G401 (cell line): ENCODE measurements at regions not wholly inside any gene's neighbourhood (a gene's known extent, or its start where the extent isn't known, plus 50 kb on each side); places are given as distances from the start of the nearest gene placed in this dataset.

Source experiments
- DNase-seq: peaks from one replicate; pipeline ENCODE4 v3.0.0-alpha.2; 2015; ENCODE audit warnings: low spot score
- in situ Hi-C: cut with HindIII; loops from 2 replicates; pipeline ENCODE4 v1.10.0; 2016; ENCODE audit warnings: low sequenced_read_pairs, mixed read lengths

DNA sequence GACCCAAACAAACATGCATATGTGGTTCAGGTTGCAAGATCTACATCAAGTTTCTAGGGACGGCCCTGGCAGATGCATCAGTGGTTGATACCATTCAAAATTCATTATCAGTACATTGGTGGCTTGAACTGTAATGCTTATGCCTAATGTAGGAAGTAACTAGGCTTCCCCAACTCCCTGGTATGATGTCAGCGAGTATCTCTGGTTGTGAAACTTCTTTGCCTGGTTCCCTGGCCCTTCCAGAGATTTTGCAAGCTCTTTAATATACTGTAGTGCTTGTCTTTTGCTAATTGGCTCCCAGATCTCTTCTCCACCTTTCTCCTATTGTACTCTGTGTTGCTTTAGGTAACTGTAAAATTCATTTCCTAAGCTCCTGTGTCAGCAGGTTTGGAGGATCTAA, 114.8 kb upstream of the RARB start:
- DNase-seq: no peak
- in situ Hi-C loops: no loop called here

DNA sequence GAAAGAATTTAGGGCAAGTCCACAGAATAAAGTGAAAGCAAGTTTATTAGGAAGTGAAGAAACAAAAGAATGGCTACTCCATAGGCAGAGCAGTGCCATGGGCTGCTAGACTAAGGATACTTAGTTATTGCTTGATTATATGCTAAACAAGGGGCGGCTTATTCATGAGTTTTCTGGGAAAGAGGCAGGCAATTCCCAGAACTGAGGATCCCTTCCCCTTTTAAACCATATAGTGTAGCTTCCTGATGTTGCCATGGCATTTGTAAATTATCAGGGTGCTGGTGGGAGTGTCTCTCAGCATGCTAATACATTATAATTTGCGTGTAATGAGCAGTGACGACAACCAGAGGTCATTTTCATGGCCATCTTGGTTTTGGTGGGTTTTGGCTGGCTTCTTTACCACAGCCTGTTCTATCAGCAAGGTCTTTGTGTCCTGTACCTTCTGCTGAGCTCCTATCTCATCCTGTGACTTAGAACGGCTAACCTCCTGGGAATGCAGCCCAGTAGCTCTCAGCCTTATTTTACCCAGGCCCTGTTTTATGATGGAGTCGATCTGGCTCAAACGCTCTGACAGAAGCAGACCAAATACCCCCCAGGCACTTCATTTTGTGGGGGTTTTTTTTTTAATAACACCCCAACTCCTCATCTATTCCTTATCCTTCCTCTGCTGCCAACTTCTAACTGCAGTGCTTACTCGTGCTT, 103.0 kb upstream of the RARB start:
- in situ Hi-C loops: no loop called here
- DNase-seq: no peak

DNA sequence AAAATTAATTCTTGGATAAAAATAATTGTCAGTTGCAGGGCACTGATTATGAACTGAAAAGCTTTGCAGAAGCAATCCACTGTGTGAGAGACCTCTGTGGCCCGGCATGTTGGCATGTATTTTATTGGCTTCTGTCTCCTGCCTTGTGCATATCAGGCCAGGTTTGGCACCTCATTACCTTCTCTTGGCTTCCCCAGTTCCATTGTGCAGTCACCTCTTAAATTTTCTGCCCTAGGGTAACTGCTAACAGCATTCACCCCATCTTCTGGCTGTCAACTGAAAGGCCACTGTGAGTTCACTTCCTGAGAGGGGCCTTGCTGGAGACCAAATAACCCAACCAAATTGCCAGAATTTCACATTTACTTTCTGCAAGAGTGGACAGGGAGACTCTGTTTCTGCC, 92.7 kb upstream of the RARB start:
- DNase-seq: no peak
- in situ Hi-C loops: no loop called here

DNA sequence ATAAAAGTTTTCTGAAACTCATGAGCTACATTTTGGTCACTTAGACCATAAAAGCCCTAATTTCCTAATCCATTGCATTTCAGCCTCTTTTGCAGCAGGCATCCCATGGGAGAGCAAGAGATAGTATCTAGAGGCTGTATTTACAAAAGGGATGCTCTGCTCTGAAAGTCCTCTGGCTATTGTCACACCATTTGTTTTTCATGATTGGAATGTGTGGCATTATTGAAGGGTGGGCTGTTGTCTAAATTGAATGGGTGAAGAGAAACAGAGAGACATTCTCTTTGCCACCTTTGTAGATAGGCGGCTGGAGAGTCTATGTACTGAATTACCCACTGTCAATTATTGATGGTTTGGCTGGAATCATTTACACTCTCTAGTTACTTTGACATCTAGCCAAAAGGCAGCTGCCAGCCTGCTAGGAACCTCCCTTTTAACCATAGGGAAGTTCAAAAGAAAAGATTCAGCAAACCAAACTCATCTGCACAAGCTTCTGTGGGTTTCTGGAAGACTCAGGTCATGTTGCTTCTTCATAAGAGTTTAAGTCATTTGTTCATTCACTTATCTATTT, 89.8 kb upstream of the RARB start:
- in situ Hi-C loops: no loop called here
- DNase-seq: no peak

- no peak for DNase-seq
- in situ Hi-C loops: no loop called here
These were observed 88.8 kb upstream of the RARB start for GRCh38 chr3:25339225-25339624.

GRCh38 chr3:25344670-25345069, 83.4 kb upstream of the RARB start:
- in situ Hi-C loops: no loop called here
- no peak for DNase-seq

- DNase-seq: no peak
These were observed 79.0 kb upstream of the RARB start for GRCh38 chr3:25349095-25349494.

DNA sequence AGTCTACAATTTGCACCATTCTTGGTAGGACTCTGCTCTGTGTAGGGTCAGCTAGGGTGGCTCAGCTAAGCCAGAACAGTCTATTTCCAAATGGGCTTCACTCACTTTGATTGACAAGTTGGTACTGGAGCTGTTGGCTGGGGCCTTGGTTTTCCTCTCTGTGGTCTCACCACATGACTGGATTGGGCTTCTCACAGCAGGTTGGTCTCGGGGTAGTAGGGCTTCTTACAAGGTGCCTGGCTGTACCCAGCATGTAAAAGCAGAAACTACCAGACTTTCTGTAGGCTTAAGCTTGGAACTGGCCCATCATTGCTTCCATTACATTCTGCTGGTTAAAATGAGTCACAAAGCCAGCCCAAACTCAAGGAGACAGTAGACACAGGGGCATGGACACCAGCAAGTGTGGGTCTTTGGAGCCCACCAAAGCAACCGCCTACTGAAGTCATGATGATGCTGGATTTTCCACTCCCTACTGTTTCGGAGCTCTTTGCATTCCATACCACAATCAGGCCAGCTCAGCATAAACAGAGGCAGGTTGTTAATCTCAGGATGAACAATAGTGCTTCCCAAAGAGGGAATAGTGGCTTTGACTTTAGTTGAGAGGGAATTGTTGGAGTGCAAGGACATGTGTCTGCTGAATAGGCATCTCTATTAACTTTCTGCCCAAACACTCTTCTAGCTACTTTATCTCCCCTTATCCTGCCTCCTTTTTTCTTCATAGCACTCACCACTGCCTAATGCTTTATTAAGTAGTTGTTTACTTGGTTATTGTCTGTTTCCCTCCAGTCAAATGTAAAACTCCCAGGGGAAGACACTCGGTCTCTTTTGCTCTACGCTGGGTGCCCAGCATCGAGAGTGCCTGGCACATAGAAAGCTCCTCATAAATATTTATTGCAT, 78.0 kb upstream of the RARB start:
- in situ Hi-C loops: no loop called here
- no peak for DNase-seq

More at GRCh38 chr3:25349095-25349494, 79.0 kb upstream of the RARB start:
- in situ Hi-C loops: no loop called here

DNA sequence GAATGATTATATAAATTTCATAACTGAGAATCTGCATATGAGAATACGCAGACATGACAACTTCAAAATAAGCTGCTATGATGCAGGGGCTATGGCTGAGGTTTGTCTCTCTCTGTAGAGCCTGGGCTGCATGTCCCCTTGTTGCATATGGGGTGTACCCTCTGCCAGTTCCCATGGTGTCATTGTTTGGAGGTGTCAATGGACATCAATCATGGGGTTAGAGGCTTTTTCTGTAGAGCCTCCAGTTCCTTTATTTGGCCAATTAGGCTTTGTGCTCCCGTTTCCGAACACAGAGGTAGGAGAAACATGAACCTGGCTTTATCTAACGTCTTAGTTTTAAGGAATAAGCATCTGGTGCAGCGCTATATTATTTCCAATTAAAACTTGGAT, 77.3 kb upstream of the RARB start:
- DNase-seq: no peak
- in situ Hi-C loops: no loop called here

DNA sequence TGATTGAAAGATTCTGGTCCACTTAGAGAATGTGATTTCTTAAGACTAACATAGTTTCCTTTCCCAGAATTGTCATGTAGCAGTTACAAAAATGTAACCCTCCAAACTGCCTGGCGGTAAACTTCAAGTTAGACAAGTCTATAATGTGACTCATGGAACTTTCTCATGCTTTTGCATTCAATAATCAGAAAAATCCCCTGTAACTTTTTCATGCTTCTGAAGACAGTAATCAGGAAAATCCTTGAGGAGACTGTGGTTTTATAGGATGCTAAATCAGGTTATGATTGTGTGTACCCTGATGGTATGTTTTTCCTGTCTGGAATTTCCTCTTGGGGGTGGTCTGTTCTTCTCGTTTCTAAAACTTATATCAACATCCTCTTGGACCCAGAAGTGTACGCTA, 74.0 kb upstream of the RARB start:
- no peak for DNase-seq
- in situ Hi-C loops: no loop called here

DNA sequence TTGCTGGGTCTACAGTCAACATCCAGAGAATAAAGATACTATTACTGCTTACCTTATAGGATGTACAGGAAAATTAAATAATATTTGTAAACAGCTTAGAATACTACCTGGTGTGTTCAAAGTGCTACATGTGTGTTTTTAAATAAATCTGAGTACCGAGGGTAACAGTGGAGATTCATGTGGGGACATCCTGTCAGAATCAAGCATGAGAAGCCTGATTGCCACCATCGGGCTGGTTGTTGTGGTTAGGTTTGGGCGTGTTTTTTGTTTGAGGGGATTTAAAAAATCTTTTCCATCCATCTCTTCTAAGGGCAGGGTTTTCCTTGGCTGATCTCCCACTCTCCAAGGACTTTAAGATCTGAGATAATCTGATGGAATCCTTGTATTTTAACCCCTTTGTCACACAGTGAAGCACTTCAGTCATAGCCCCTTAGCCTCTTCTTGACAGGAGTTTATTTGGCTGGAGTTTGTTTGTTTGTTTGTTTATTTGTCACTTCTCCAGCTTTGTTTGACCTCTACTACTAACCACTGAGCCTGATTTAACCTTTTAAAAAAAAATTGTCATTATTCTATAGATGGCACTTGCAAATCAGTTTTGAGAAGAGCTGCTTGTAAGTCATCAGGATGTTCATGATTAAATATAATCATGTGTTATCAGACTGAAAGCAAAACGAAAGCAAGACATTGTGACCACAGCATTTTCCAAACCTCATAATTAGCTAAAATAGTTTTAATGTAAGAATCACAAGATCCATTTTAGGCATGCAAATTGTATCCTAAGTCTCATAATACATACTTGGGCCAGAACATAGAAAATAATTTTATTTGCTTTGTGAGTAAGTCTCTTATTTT, 72.8 kb upstream of the RARB start:
- in situ Hi-C loops: no loop called here
- DNase-seq: no peak

- in situ Hi-C loops: no loop called here
- DNase-seq: no peak
These were observed 72.1 kb upstream of the RARB start for GRCh38 chr3:25355998-25356397.

- no peak for DNase-seq
- in situ Hi-C loops: no loop called here
These were observed 65.9 kb upstream of the RARB start for GRCh38 chr3:25362118-25362517.

DNA sequence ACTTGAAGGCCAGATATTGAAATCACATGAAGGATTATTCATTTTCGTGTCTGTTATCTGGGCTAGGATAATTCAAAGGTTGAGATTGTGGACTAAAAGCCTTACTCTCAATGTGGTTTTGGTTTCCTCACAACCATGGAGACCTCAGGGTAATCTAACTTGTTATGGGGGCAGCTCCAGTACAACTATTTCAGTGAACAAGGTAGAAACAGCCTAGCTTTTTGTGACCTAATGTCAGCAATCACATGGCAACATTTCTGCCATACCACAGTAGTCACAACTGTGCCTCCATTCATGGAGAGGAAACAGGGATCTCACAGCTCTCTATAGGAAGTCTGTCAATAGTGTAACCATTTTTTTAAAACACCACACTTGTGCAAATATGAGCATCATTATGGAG, 62.4 kb upstream of the RARB start:
- no peak for DNase-seq
- in situ Hi-C loops: no loop called here

- no peak for DNase-seq
- in situ Hi-C loops: no loop called here
These were observed 61.0 kb upstream of the RARB start for GRCh38 chr3:25367025-25367424.

GRCh38 chr3:25372167-25372566, 55.9 kb upstream of the RARB start:
- in situ Hi-C loops: no loop called here

GRCh38 chr3:25376340-25376739, 51.7 kb upstream of the RARB start:
- in situ Hi-C loops: no loop called here
- no peak for DNase-seq

More at GRCh38 chr3:25372167-25372566, 55.9 kb upstream of the RARB start:
- DNase-seq: no peak

DNA sequence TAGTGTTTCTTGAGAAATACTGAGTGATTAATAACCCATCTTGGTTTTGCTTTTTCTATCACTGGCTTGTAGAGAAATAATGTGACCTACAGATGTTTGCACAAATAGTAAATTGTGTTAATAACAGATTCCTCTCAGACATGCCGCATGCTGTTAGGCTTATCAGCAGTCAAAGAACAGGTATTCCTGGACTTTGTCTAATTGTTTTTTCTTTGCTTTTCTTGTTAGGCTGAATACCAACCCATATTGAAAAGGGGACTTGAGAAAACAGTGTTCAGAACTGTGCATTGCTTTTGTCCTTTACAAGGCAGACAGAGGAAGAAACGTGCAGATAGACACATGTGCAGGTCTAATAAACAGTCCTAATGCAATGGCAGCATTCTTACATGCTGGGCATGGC, 51.0 kb upstream of the RARB start:
- DNase-seq: no peak

More for the DNA sequence above, 51.0 kb upstream of the RARB start:
- in situ Hi-C loops: no loop called here
